ENCODE measurements at regions not wholly inside any gene's neighbourhood (a gene's known extent, or its start where the extent isn't known, plus 50 kb on each side); places are given as distances from the start of the nearest gene placed in this dataset.

DNA sequence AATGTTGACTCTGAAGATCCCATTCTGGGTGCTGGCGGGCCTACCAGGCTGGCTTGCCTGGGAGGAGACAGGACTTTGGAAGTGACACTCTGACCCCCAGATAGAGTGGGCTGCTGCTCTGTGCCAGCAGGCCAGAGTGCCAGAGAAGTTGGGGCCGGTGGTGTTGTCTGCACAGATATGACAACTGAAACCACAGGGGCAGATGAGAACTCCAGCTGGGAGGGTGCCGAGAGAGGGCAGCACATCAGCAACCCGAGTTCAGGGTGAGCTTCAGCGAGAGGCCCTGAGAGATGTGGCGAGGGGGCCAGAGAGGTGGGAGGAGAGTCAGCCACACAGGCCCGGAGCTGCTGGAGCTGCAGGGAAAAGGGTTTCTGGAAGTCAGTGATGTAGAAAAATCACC, 193.2 kb upstream of the MGMT start:
- no peak overlapping the region for H3K27ac ChIP-seq (ENCODE audit: low read length)
- no peaks in the 10 kb centered on the region for H3K36me3 ChIP-seq (ENCODE audit: insufficient read depth, low read length)
- no peaks in the 10 kb centered on the region for H3K27me3 ChIP-seq (ENCODE audit: insufficient read depth, low read depth, low read length)
- no peak overlapping the region for H3K4me2 ChIP-seq (ENCODE audit: low read length)
- H3K9me2 ChIP-seq (ENCODE audit: insufficient read depth, low read length) = no peaks in the 10 kb centered on the region
- H3K79me2 ChIP-seq (replicated peaks; ENCODE audit: insufficient read depth, low read length) = no peaks in the 10 kb centered on the region
- H3F3A ChIP-seq (ENCODE audit: insufficient read depth, low read length, poor library complexity, severe bottlenecking) = no peaks in the 10 kb centered on the region
- H2AFZ ChIP-seq (ENCODE audit: low read depth, low read length) = no peak overlapping the region
- TF ChIP-seq SMC3 (conservative IDR thresholded peaks at IDR 0.05; ENCODE audit: poor library complexity) (no peak), REST (IDR thresholded peaks at IDR 0.05; ENCODE audit: borderline replicate concordance) (no peak), MXI1 (conservative IDR thresholded peaks at IDR 0.05; ENCODE audit: poor library complexity, severe bottlenecking) (no peak), EZH2 (IDR thresholded peaks at IDR 0.05; ENCODE audit: borderline replicate concordance, insufficient read depth, low read length, poor library complexity, severe bottlenecking) (no peak), EP300 (conservative IDR thresholded peaks at IDR 0.05; ENCODE audit: poor library complexity, severe bottlenecking) (no peak), RAD21 (conservative IDR thresholded peaks at IDR 0.05) (no peak), POLR2AphosphoS5 (IDR thresholded peaks at IDR 0.05) (no peak), TAF1 (IDR thresholded peaks at IDR 0.05; ENCODE audit: low read depth) (no peak)
- TF ChIP-seq, protein P1, sequence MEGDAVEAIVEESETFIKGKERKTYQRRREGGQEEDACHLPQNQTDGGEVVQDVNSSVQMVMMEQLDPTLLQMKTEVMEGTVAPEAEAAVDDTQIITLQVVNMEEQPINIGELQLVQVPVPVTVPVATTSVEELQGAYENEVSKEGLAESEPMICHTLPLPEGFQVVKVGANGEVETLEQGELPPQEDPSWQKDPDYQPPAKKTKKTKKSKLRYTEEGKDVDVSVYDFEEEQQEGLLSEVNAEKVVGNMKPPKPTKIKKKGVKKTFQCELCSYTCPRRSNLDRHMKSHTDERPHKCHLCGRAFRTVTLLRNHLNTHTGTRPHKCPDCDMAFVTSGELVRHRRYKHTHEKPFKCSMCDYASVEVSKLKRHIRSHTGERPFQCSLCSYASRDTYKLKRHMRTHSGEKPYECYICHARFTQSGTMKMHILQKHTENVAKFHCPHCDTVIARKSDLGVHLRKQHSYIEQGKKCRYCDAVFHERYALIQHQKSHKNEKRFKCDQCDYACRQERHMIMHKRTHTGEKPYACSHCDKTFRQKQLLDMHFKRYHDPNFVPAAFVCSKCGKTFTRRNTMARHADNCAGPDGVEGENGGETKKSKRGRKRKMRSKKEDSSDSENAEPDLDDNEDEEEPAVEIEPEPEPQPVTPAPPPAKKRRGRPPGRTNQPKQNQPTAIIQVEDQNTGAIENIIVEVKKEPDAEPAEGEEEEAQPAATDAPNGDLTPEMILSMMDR (IDR thresholded peaks at IDR 0.05; ENCODE audit: poor library complexity, severe bottlenecking) = no peak
- H3K4me3 ChIP-seq (ENCODE audit: low read length) = no peak overlapping the region
- no peaks in the 10 kb centered on the region for H3K9me3 ChIP-seq (ENCODE audit: low read length)
- no peaks in the 10 kb centered on the region for H4K20me1 ChIP-seq (ENCODE audit: insufficient read depth)
- H3K9ac ChIP-seq (ENCODE audit: low read length) = no peak overlapping the region

DNA sequence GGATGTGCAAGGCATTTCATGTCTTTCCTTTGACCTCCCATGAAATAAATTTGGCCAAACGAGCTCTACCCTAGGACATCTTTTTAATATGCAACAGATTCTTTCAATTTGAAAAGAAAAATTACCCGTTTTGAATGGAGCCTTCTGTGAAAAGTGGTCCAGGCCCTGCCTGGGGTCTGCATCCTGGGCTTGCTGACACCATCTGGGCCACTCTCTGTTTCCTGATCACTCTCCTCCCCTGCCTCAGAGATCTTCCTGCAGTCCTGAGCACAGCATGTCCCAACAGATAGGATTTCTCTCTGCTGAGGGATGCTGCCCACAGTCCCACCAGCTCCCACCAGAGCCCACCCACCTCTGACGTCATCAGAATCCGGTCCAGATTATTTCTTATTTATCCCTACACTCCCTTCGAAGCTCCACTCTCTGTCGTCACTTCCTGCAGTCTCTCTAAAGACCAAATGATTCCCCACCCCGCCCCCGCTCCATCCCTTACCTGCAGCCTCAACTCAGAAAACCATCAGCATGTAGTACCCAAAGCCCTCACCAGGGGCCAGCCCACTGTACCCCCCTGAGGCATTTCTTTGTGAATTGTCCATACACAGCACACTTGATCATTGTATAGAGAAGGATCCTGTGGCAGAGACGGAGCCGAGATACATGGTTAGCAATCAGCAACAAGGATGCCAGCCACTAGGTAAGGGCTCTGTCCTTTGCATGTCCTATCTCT, 192.1 kb upstream of the MGMT start:
- Histone ChIP-seq H3K9ac (ENCODE audit: low read length) (no peak overlapping the region), H3K27me3 (ENCODE audit: insufficient read depth, low read depth, low read length) (no peaks in the 10 kb centered on the region), H3K36me3 (ENCODE audit: insufficient read depth, low read length) (no peaks in the 10 kb centered on the region), H3K79me2 (replicated peaks; ENCODE audit: insufficient read depth, low read length) (no peaks in the 10 kb centered on the region), H3K9me2 (ENCODE audit: insufficient read depth, low read length) (no peaks in the 10 kb centered on the region), H4K20me1 (ENCODE audit: insufficient read depth) (no peaks in the 10 kb centered on the region), H3K27ac (ENCODE audit: low read length) (no peak overlapping the region), H3F3A (ENCODE audit: insufficient read depth, low read length, poor library complexity, severe bottlenecking) (no peaks in the 10 kb centered on the region), H2AFZ (ENCODE audit: low read depth, low read length) (no peak overlapping the region), H3K4me3 (ENCODE audit: low read length) (no peak overlapping the region), H3K4me2 (ENCODE audit: low read length) (no peak overlapping the region), H3K9me3 (ENCODE audit: low read length) (no peaks in the 10 kb centered on the region)
- no peak for TF ChIP-seq TAF1 (IDR thresholded peaks at IDR 0.05; ENCODE audit: low read depth)
- TF ChIP-seq MXI1 (conservative IDR thresholded peaks at IDR 0.05; ENCODE audit: poor library complexity, severe bottlenecking) = no peak
- TF ChIP-seq SMC3 (conservative IDR thresholded peaks at IDR 0.05; ENCODE audit: poor library complexity) = no peak
- TF ChIP-seq POLR2AphosphoS5 (IDR thresholded peaks at IDR 0.05) = no peak
- TF ChIP-seq, protein P1 (IDR thresholded peaks at IDR 0.05; ENCODE audit: poor library complexity, severe bottlenecking) = no peak
- no peak for TF ChIP-seq REST (IDR thresholded peaks at IDR 0.05; ENCODE audit: borderline replicate concordance)
